ENCODE measurements at regions not wholly inside any gene's neighbourhood (a gene's known extent, or its start where the extent isn't known, plus 50 kb on each side); places are given as distances from the start of the nearest gene placed in this dataset.

DNA sequence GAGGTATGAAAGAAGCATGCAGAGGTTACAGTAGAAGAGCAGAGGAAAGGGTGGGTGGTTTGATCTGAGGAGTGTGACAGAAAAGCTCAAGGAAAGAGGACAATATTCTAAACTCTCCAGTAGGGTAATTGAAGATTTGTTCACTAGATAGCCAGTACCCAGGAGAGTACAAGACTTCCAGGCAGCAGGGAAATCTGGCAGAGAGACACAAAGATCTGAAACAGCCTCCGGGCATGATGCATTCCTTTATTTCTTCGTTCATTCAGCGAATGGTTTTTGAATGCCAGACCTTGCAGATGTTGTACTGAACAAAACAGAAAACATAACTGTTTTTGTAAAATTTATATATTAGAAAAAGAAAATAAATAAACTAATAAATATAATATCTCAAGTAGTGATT is 766.6 kb downstream of the FAT4 start:
- Mint-ChIP-seq H3K9me3 (peaks cover 12% of the 10 kb centered on the region), H3K27me3 (ENCODE audit: low read depth) (no peaks in the 10 kb centered on the region), H3K4me1 (ENCODE audit: low read depth) (no peaks in the 10 kb centered on the region), H3K4me3 (no peak overlapping the region), H3K36me3 (ENCODE audit: insufficient read depth) (no peaks in the 10 kb centered on the region)
- DNase-seq (no peak), ATAC-seq (no peak)

DNA sequence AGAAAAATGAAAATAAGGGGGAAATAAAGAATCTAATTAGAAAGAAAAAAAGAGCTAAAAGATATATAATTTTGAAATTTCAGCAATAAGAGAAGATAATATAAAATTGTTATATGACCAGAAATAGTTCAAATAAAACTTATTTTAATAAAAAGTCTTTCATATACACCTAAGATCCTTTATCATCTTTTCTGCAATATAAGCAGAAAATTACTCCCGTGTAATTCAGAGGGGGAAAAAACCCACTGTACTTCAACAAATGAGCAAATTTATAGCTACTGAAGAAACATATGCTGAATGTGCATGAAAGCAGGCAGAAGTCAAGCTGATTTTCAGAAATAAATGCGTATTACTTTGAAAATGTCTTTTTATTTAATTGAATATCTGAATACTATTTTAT is 771.3 kb downstream of the FAT4 start:
- no peaks in the 10 kb centered on the region for H3K4me1 Mint-ChIP-seq (ENCODE audit: low read depth)
- no peaks in the 10 kb centered on the region for H3K27me3 Mint-ChIP-seq (ENCODE audit: low read depth)
- DNase-seq: no peak
- peaks cover 8% of the 10 kb centered on the region for H3K9me3 Mint-ChIP-seq
- no peaks in the 10 kb centered on the region for H3K36me3 Mint-ChIP-seq (ENCODE audit: insufficient read depth)
- no peak overlapping the region for H3K4me3 Mint-ChIP-seq
- no peak for ATAC-seq

DNA sequence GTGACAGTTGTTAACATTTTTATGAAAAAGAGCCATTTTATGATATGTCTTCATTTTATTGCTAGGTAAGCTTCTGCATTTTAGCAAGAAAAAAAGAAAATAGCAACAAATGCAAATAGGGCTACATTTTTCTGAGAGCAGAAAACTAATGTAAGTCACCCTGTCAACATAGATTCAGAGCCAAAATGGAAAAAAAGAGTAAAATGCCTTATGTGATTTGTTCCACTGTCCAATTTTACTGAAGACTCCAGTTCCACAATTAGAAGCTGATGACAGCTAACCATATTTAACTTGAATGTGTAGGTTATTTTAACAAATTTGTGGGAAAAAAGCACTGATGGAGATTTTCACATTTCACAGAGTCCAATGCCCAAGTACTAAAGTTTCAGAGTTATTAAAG is 772.3 kb downstream of the FAT4 start:
- no peak for DNase-seq
- ATAC-seq: no peak
- no peaks in the 10 kb centered on the region for H3K27me3 Mint-ChIP-seq (ENCODE audit: low read depth)
- peaks cover under 1% of the 10 kb centered on the region for H3K9me3 Mint-ChIP-seq
- H3K4me3 Mint-ChIP-seq: no peak overlapping the region
- no peaks in the 10 kb centered on the region for H3K36me3 Mint-ChIP-seq (ENCODE audit: insufficient read depth)
- no peaks in the 10 kb centered on the region for H3K4me1 Mint-ChIP-seq (ENCODE audit: low read depth)

DNA sequence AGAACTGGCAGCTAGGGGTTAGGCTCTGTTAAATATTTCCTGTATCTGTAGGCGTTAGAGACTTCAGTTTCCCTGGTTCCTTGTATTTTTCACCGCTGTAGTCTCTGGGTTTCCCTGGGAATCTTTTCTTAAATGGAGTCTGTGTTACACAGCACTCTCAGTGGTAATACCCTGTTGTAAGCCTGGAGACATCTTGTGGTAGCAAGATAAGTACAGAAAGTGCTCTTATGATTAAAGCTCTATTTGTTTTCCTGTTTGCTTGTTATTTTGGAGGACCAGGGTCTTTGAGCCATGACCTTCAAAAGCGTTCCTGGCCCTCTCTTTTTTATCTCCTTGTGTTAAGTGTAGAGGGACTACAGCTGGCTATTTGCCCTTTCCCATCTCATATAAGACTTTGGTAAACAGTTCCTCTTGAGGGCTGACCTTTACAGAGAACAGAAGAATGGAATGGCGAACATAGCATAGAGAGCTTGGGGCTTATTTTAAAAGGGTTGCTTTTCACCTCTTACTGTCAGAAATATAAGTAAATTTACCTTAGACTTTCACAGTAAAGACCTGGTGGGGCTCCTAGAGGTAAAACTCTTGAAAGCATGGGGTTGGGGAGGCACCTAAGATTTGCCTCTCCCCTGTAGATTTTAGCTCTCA is 782.5 kb downstream of the FAT4 start:
- Mint-ChIP-seq H3K27me3 (ENCODE audit: low read depth) (no peaks in the 10 kb centered on the region), H3K9me3 (peaks cover 15% of the 10 kb centered on the region), H3K4me3 (no peak overlapping the region), H3K36me3 (ENCODE audit: insufficient read depth) (no peaks in the 10 kb centered on the region), H3K4me1 (ENCODE audit: low read depth) (no peaks in the 10 kb centered on the region)
- no peak for DNase-seq
- ATAC-seq: no peak

DNA sequence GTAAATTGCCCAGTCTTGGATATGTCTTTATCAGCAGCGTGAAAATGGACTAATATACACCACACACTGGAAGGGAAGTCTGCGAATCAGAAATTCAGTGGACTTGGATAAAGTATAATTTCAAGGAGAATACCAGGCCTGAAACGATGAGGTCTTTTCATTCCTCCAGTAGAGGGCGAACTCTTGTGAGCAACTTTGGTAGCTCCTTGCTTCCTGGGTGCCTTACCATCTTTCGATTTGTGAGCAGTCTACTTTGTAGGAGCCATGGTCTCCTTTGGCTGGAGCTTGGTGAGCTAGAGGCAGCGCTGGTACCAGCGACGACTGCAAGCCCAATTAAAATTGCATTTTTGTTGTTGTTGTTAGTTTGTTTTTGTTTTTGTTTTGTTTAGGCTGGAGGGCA is 791.9 kb downstream of the FAT4 start:
- Mint-ChIP-seq H3K36me3 (ENCODE audit: insufficient read depth) (no peaks in the 10 kb centered on the region), H3K27me3 (ENCODE audit: low read depth) (no peaks in the 10 kb centered on the region), H3K4me1 (ENCODE audit: low read depth) (no peaks in the 10 kb centered on the region), H3K9me3 (peaks cover 6% of the 10 kb centered on the region), H3K4me3 (no peak overlapping the region)
- ATAC-seq (no peak), DNase-seq (no peak)

DNA sequence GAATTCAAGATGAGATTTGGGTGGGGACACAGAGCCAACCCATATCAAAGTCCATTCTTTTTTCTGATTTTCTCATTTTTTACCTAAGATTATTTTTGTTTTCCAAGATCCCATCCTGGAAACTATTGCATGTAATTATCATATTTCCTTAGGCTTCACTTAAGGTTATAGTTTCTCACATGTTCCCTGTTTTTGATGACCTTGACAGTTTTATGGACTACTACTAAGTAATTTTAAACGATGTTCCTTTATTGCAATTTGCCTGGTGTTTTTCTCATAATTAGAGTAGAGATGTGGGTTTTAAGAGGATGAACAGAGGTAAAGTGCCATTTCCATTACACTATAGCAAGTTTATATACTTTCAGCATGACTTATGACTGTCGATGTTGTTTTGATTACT is 795.1 kb downstream of the FAT4 start:
- H3K9me3 Mint-ChIP-seq: peaks cover 14% of the 10 kb centered on the region
- DNase-seq (no peak), ATAC-seq (no peak)
- no peaks in the 10 kb centered on the region for H3K36me3 Mint-ChIP-seq (ENCODE audit: insufficient read depth)
- H3K27me3 Mint-ChIP-seq (ENCODE audit: low read depth): no peaks in the 10 kb centered on the region
- no peaks in the 10 kb centered on the region for H3K4me1 Mint-ChIP-seq (ENCODE audit: low read depth)
- H3K4me3 Mint-ChIP-seq: no peak overlapping the region

DNA sequence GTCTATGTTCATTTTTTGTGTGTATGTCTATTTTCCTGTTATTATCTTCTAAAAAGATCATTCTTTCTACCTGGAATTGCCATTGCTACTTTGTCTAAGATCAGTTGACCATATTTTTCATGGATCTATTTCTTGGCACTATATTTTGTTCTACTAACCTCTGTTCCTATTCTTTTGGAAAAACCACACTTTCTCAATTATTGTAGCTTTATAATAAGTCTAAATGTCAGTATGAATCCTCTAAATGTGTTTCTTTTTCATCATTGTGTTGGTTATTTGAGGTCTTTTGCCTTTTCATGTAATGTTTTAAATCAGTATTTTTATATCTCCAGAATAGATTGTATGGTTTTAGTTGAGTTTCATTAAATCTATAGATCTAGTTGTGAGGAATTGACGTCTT is 798.3 kb downstream of the FAT4 start:
- Mint-ChIP-seq H3K27me3 (ENCODE audit: low read depth) (no peaks in the 10 kb centered on the region), H3K36me3 (ENCODE audit: insufficient read depth) (no peaks in the 10 kb centered on the region), H3K4me1 (ENCODE audit: low read depth) (no peaks in the 10 kb centered on the region), H3K4me3 (no peak overlapping the region), H3K9me3 (peaks cover 18% of the 10 kb centered on the region)
- DNase-seq (no peak), ATAC-seq (no peak)

DNA sequence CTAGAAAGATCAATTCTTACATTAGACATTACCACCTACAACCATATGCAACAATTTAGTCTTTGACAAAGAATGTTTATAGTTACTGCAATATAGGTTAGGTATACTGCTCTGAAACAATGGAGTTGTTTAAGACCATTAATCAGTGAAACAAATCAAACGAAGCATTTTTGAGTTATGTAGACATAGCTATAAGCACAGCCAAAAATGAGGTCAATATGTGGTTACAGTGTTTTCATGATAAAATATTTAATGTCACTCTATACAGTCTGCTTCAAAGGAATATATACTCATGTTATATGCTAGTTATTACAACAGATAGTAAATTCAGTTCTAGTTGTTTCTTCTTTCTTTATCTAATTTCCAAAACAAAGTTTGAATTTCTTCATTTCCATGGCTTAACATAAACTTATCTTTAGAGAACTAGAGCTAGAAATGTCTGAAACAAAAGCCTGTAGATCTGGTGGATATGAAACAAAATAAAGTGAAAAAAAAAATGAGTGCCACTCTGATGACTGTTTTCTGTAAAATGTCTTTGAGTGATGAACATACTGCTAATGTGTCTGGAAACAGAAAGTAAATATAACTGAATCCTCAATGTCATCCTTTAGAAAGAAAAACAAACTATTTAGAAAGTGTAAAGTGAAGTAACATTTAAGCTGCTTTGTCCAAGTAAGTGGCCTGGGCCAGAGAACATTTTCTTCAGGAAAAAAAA is 809.0 kb downstream of the FAT4 start:
- Mint-ChIP-seq H3K4me3 (no peak overlapping the region), H3K36me3 (ENCODE audit: insufficient read depth) (no peaks in the 10 kb centered on the region), H3K27me3 (ENCODE audit: low read depth) (no peaks in the 10 kb centered on the region), H3K4me1 (ENCODE audit: low read depth) (no peaks in the 10 kb centered on the region), H3K9me3 (peaks cover 14% of the 10 kb centered on the region)
- ATAC-seq: no peak
- DNase-seq: no peak

DNA sequence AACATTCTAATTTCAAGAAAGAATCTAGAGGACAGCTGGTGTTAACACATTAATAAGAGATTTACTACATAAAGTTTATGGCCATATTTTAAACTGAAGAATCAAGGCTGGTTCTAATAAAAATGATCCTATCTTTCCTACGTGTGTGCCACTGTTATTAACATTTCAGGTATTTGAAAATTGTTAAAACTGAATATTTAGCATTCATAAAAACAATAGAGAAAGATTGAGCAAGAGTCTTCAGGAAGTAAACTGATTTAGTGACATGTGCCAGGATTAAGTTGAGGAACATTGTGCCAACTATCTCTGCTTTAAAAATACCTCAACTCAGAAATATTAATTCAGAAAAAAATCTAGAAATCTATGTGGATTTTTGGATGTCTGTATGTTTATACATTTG is 810.1 kb downstream of the FAT4 start:
- no peaks in the 10 kb centered on the region for H3K27me3 Mint-ChIP-seq (ENCODE audit: low read depth)
- no peak overlapping the region for H3K4me3 Mint-ChIP-seq
- H3K36me3 Mint-ChIP-seq (ENCODE audit: insufficient read depth): no peaks in the 10 kb centered on the region
- H3K4me1 Mint-ChIP-seq (ENCODE audit: low read depth): no peaks in the 10 kb centered on the region
- no peak for ATAC-seq
- peaks cover 16% of the 10 kb centered on the region for H3K9me3 Mint-ChIP-seq
- DNase-seq: no peak

DNA sequence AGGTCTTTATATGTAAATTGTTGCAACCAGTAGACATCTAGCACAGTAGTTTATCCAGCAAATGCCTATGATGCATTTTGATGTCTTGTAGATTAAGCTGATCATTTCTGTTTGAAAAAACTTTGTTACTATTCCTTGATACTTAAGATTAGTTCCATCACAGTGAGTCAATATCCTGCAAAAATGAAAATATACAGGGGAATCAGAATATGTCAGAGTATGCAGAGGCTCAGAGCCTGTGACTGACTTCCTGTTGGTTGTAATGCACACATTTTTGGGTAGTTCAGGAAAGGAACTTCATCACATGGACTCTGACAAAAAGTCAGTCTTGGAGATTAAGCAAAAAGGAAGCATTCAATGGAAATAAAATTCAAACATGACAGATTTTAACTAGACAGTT is 815.5 kb downstream of the FAT4 start:
- Mint-ChIP-seq H3K36me3 (ENCODE audit: insufficient read depth) (no peaks in the 10 kb centered on the region), H3K9me3 (peaks cover 28% of the 10 kb centered on the region), H3K4me3 (no peak overlapping the region), H3K27me3 (ENCODE audit: low read depth) (no peaks in the 10 kb centered on the region), H3K4me1 (ENCODE audit: low read depth) (no peaks in the 10 kb centered on the region)
- DNase-seq (no peak), ATAC-seq (no peak)

DNA sequence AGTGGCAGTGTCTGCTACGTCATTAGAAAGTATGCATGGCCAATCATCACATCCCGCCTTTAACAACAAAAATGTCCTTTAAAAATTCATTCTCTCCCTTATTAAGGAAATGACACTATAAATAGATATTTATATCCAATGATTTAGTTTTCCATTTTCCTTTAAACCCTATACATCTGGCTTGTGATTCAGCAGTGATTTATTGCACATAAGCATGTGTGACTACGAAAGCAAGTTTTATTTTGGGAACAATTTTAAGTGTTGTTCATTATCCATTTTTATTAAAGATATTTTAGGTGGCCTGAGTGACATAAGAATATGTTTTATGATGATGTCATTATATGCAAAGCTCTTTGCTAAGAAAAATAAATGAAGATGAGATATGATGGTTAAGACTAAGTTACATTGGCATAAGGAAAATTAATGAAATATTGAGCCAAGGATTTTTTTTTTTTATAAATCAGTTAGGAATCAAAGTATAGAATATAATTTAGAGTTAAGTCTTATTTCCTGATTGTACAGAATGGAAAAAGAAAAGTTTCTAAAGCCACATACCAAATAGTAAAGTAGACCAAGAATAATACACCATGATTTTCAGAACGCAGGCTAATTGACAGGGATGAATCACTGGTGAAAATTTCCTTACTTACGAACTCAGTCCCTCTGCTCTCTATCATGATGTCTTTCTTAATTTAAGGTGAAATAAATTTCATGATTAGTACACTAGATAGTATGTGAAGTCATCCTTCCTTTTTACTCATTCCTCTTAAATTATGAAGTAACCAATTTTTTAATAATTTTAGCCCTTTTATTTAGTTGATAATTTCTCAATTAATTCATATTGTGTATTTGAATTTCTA is 822.4 kb downstream of the FAT4 start:
- Mint-ChIP-seq H3K36me3 (ENCODE audit: insufficient read depth) (no peaks in the 10 kb centered on the region), H3K4me1 (ENCODE audit: low read depth) (no peaks in the 10 kb centered on the region), H3K9me3 (peaks cover 9% of the 10 kb centered on the region), H3K4me3 (no peak overlapping the region), H3K27me3 (ENCODE audit: low read depth) (no peaks in the 10 kb centered on the region)
- DNase-seq (no peak), ATAC-seq (no peak)

DNA sequence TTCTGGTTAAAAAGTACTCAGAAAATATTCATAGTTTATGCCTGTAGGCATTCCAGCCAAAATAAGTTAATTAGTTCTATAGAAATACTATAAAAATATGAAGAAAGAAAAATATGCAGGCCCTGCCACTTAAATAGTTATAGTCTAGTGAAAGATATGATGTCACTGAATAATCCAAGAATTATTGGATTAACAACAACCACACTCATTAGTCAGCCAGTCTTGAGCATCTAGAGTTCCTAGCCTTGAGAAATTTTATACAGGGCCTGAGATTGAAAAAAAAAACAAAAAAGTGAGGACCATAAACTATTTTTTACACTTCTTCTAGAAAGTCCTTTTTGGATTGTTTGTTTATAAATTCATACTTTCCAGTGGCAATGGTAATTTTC is 823.0 kb downstream of the FAT4 start:
- no peaks in the 10 kb centered on the region for H3K4me1 Mint-ChIP-seq (ENCODE audit: low read depth)
- ATAC-seq (no peak), DNase-seq (no peak)
- H3K36me3 Mint-ChIP-seq (ENCODE audit: insufficient read depth): no peaks in the 10 kb centered on the region
- H3K9me3 Mint-ChIP-seq: peaks cover 9% of the 10 kb centered on the region
- H3K4me3 Mint-ChIP-seq: no peak overlapping the region
- no peaks in the 10 kb centered on the region for H3K27me3 Mint-ChIP-seq (ENCODE audit: low read depth)

DNA sequence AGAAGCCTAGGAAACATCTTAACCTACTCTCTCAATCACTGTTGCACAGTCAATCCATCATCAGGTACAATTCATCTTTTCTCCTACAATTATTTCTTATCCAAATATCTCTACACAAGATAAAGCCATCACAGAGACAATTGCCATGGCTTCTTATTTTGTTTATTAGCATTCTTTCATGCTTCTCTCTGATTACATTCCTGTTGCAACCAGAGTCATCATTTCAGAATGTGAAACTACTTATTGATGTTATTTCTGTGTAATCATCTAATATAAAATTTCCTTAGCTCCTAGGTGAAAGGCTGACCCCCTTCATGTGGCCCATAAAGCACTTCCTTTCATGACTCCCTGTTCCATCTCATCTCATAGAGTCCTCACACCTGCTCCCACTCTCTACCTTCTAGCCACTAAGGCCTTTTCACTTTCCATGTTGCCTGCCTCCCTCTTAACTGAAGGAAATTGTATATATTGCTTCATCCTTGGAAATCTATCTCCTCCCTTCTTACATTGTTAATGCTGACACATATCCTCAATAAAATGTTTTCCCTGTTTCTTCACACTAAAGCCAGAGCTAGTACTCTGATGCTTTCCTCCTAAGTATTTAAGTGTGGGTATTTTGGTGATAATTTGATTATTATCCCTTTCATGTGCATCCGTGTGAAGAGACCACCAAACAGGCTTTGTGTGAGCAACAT is 829.9 kb downstream of the FAT4 start:
- no peak overlapping the region for H3K4me3 Mint-ChIP-seq
- peaks cover 10% of the 10 kb centered on the region for H3K9me3 Mint-ChIP-seq
- H3K4me1 Mint-ChIP-seq (ENCODE audit: low read depth): no peaks in the 10 kb centered on the region
- DNase-seq: no peak
- no peaks in the 10 kb centered on the region for H3K27me3 Mint-ChIP-seq (ENCODE audit: low read depth)
- H3K36me3 Mint-ChIP-seq (ENCODE audit: insufficient read depth): no peaks in the 10 kb centered on the region
- no peak for ATAC-seq

DNA sequence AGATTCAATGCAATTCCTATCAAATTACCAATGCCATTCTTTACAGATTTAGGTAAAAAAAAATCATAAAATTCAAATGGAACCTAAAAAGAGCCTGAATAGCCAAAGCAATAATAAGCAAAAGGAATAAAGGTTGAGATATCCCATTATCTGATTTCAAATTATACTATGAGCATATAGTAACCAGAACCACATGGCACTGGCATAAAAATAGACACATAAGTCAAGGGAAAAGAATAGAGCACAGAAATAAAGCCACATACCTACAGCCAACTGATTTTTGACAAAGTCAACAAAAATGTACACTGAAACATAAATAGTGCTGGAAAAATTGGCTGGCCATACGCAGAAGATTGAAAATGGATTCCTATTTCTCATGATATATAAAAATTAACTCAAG is 853.7 kb downstream of the FAT4 start:
- Mint-ChIP-seq H3K4me3 (no peak overlapping the region), H3K36me3 (ENCODE audit: insufficient read depth) (no peaks in the 10 kb centered on the region), H3K27me3 (ENCODE audit: low read depth) (no peaks in the 10 kb centered on the region), H3K4me1 (ENCODE audit: low read depth) (no peaks in the 10 kb centered on the region), H3K9me3 (peaks cover 6% of the 10 kb centered on the region)
- no peak for ATAC-seq
- DNase-seq: no peak
